ENCODE measurements at regions not wholly inside any gene's neighbourhood (a gene's known extent, or its start where the extent isn't known, plus 50 kb on each side); places are given as distances from the start of the nearest gene placed in this dataset.
"Not testable (repeated sequence)": the region's sequence is repeated elsewhere in the genome, so short reads cannot be mapped to it uniquely, and the experiment has no call there.

DNA sequence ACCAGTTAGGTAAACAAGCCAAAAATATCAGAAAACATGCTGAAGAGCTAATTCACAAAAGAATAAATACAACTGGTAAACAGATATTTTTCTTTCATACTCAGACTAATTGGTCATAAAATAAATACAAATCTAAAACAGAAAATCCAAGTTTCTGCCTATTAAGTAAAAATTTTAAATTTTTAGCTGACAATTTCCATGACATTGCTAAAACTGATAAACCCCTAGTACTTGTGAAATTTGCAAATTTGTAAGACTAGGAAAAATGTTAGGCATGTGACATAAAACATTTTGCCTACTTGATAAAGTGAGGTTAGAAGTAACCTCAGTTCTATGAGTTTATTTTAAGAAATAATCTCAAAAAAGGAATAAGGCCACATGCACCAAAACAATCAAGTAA, 356.1 kb downstream of the LRATD1 start:
- no peak for DNase-seq (ENCODE audit: low spot score)
- TF ChIP-seq, protein P1, sequence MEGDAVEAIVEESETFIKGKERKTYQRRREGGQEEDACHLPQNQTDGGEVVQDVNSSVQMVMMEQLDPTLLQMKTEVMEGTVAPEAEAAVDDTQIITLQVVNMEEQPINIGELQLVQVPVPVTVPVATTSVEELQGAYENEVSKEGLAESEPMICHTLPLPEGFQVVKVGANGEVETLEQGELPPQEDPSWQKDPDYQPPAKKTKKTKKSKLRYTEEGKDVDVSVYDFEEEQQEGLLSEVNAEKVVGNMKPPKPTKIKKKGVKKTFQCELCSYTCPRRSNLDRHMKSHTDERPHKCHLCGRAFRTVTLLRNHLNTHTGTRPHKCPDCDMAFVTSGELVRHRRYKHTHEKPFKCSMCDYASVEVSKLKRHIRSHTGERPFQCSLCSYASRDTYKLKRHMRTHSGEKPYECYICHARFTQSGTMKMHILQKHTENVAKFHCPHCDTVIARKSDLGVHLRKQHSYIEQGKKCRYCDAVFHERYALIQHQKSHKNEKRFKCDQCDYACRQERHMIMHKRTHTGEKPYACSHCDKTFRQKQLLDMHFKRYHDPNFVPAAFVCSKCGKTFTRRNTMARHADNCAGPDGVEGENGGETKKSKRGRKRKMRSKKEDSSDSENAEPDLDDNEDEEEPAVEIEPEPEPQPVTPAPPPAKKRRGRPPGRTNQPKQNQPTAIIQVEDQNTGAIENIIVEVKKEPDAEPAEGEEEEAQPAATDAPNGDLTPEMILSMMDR (IDR thresholded peaks at IDR 0.05; ENCODE audit: borderline replicate concordance, control extremely low read depth, extremely low read depth, insufficient read depth, missing control alignments), result no peak
- in situ Hi-C loops (cut with MboI; ENCODE audit: low sequenced_read_pairs, unreplicated experiment), result no loop called here

DNA sequence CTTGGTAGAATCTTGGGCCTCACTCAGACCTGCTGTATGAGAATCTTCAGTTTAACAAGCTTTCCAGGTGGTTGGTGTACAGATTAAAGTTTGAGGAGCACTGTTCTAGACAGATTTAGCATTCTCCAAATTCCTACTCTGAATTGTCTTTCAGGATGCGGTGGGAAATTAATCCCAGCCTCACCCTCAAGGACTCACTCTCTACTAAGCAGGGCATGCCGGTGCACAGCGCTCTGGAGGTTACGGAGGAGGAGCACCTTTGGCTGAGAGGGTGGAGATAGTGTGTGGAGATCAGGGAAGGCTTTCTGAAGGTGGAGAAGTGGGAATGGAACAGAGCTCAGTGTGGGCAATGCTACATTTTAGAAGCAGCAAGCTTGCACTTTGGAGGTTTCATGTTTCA, 359.2 kb downstream of the LRATD1 start:
- in situ Hi-C loops (cut with MboI; ENCODE audit: low sequenced_read_pairs, unreplicated experiment), result no loop called here
- TF ChIP-seq, protein P1 (IDR thresholded peaks at IDR 0.05; ENCODE audit: borderline replicate concordance, control extremely low read depth, extremely low read depth, insufficient read depth, missing control alignments), result no peak
- DNase-seq (ENCODE audit: low spot score), result no peak

DNA sequence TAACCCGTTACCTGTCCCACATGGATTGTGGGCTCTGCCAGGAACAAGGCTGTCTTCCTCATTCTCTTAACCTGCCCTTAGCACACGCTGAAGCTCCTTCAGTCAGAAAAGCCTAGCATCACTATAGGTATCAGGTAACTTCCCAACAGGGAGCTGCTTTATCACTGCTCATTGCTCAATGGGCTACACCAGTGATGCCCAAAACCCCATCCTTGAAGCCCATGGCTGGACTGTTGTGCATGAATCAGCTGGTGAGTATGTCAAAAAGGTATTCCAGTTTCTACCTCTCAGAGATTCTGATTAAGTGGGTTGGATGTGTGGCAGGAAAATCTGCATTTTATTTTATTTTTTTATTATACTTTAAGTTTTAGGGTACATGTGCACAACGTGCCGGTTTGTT, 362.2 kb downstream of the LRATD1 start:
- TF ChIP-seq, protein P1 (IDR thresholded peaks at IDR 0.05; ENCODE audit: borderline replicate concordance, control extremely low read depth, extremely low read depth, insufficient read depth, missing control alignments), result no peak
- DNase-seq (ENCODE audit: low spot score), result no peak

DNA sequence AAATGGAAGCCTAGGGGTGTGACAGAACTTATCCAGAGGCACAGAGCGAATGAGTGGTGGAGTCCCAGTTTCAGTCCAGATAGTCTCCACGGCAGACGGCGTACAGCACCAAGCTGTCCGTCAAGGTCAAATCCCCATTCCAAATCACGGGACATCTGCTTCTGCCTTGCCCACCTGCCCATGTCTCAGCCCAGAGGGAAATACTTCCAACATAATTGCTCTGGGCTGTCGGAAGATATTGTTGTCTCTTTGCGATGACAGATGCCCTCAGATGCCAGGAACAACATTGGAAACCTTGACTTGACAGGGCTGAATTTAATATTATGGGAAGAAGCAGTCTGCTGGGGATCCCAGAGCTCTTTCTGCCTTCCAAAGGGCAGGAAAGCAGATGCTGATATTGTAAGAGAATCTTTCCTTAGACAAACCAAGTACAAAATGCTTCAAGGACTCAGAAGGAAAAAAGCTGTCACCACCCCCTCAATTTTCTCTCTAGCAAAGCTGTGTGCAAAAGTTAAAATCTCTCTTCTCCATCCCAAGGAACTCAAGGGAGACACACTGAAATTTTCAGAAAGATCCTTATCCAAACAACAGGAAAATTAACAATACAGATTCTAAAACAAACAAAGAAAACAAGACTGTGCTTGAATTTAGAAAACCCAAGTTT, 364.0 kb downstream of the LRATD1 start:
- TF ChIP-seq, protein P1 (IDR thresholded peaks at IDR 0.05; ENCODE audit: borderline replicate concordance, control extremely low read depth, extremely low read depth, insufficient read depth, missing control alignments), result no peak
- DNase-seq (ENCODE audit: low spot score), result no peak
- in situ Hi-C loops (cut with MboI; ENCODE audit: low sequenced_read_pairs, unreplicated experiment), result no loop called here

More for the DNA sequence above, 362.2 kb downstream of the LRATD1 start:
- in situ Hi-C loops (cut with MboI; ENCODE audit: low sequenced_read_pairs, unreplicated experiment), result no loop called here

DNA sequence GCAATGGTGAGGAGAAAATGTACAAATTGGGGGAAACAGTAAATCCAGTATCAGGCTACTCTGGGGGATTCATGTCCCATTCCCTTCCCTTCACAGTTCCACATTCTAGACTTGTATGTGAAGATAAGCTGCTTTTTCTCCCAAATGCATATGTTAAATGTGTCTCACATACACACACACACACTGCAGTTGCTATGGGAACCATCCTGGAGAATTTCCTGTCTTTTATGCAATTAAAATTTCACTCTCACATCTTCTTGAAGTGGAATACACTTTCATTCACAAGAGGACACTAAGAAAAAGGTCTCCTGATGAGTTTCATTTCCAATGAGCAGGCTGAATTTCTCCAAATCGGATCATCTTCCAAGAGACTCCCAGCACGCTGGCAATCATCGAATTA, 366.0 kb downstream of the LRATD1 start:
- in situ Hi-C loops (cut with MboI; ENCODE audit: low sequenced_read_pairs, unreplicated experiment), result no loop called here
- TF ChIP-seq, protein P1 (IDR thresholded peaks at IDR 0.05; ENCODE audit: borderline replicate concordance, control extremely low read depth, extremely low read depth, insufficient read depth, missing control alignments), result no peak
- no peak for DNase-seq (ENCODE audit: low spot score)

DNA sequence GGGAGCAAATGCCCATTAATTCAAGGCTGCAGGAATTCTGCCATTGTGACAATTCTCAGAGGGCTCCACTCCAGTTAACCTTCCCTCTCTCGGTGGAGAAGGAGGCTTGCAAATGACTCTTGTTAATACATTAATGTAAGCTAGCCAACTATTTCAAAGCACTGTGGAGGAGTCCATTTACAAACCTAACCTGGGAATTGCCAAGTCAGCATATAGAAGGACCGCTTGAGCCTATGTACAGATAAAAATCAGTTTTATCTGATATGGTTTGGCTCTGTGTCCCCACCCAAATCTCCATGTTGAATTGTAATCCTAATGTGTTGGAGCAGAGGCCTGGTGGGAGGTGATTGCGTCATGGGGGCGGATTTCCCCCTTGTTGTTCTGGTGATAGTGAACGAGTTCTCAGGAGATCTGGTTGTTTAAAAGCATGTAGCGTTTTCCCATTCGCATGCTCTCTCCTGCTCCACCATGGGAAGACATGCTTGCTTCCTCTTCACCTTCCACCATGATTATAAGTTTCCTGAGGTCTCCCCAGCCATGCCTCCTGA, 366.7 kb downstream of the LRATD1 start:
- TF ChIP-seq, protein P1 (IDR thresholded peaks at IDR 0.05; ENCODE audit: borderline replicate concordance, control extremely low read depth, extremely low read depth, insufficient read depth, missing control alignments), result no peak
- DNase-seq (ENCODE audit: low spot score), result no peak
- in situ Hi-C loops (cut with MboI; ENCODE audit: low sequenced_read_pairs, unreplicated experiment), result no loop called here

DNA sequence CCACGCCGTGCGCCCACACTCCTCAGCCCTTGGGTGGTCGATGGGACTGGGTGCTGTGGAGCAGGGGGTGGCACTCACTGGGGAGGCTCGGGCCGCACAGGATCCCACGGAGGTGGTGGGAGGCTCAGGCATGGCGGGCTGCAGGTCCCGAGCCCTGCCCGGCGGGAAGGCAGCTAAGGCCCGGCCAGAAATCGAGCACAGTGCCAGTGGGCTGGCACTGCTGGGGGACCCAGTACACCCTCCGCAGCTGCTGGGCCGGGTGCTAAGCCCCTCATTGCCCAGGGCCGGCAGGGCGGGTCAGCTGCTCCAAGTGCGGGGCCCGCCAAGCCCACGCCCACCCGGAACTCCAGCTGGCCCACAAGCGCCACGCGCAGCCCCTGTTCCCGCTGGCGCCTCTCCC, 370.0 kb downstream of the LRATD1 start:
- in situ Hi-C loops (cut with MboI; ENCODE audit: low sequenced_read_pairs, unreplicated experiment); DNase-seq (ENCODE audit: low spot score): not testable (repeated sequence)
